ENCODE measurements at regions not wholly inside any gene's neighbourhood (a gene's known extent, or its start where the extent isn't known, plus 50 kb on each side); places are given as distances from the start of the nearest gene placed in this dataset.

GRCh38 chr10:33930079-33930478 is 595.6 kb upstream of the NRP1 start:
- TF ChIP-seq, protein P1, sequence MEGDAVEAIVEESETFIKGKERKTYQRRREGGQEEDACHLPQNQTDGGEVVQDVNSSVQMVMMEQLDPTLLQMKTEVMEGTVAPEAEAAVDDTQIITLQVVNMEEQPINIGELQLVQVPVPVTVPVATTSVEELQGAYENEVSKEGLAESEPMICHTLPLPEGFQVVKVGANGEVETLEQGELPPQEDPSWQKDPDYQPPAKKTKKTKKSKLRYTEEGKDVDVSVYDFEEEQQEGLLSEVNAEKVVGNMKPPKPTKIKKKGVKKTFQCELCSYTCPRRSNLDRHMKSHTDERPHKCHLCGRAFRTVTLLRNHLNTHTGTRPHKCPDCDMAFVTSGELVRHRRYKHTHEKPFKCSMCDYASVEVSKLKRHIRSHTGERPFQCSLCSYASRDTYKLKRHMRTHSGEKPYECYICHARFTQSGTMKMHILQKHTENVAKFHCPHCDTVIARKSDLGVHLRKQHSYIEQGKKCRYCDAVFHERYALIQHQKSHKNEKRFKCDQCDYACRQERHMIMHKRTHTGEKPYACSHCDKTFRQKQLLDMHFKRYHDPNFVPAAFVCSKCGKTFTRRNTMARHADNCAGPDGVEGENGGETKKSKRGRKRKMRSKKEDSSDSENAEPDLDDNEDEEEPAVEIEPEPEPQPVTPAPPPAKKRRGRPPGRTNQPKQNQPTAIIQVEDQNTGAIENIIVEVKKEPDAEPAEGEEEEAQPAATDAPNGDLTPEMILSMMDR (IDR thresholded peaks at IDR 0.05): no peak
- TF ChIP-seq POLR2A (IDR thresholded peaks at IDR 0.05): no peak

Measured in uterus (tissue), 2 donors.